IMR-90 (cell line): ENCODE measurements at regions not wholly inside any gene's neighbourhood (a gene's known extent, or its start where the extent isn't known, plus 50 kb on each side); places are given as distances from the start of the nearest gene placed in this dataset.

Source experiments
- ATAC-seq: fragments of 200-7000 bp; cut with Tn5 transposase; 2 replicates; pipeline ENCODE4 v1.9.1; 2020; ENCODE audit warnings: low read depth, mild to moderate bottlenecking, moderate library complexity
- BruUV-seq: library from RNA; stranded (reverse); fragments of 400-500 nt; replicated peaks from 2 replicates; lab custom pipeline; 2021; lab: Mats Ljungman, UMichigan
- CTCF ChIA-PET: fragments of 300-600 bp; formaldehyde crosslinking; extraction: SDS; loops from one replicate; lab custom pipeline; 2021; ENCODE audit warnings: antibody characterized with exemption; lab: Yijun Ruan, JAX
- POLR2A ChIA-PET: fragments of 300-600 bp; sonication (Branson Sonifier 250); formaldehyde crosslinking; loops from one replicate; lab custom pipeline; 2022; ENCODE audit warnings: antibody characterized with exemption; ENCODE audit not compliant: unreplicated experiment; lab: Charles Lee
- DNase-seq: peaks from one replicate; pipeline ENCODE4 v3.0.0; 2013
- H2AFZ ChIP-seq: replicated peaks from 2 replicates; pipeline ENCODE3; 2013; ENCODE audit warnings: low read length, mild to moderate bottlenecking; ENCODE audit not compliant: poor library complexity
- H2AK5ac ChIP-seq: 2 replicates; pipeline ENCODE4 v1.6.1; 2013; ENCODE audit warnings: low read depth, low read length, inconsistent platforms
- H2AK9ac ChIP-seq: replicated peaks from 2 replicates; pipeline ENCODE3; 2013; ENCODE audit warnings: mild to moderate bottlenecking, low read depth, low read length, moderate library complexity; ENCODE audit not compliant: poor library complexity
- H2BK120ac ChIP-seq: 2 replicates; pipeline ENCODE4 v1.6.1; 2013; ENCODE audit warnings: low read depth, low read length, inconsistent platforms
- H2BK15ac ChIP-seq: 3 replicates; pipeline ENCODE4 v1.6.1; 2013; ENCODE audit warnings: low read depth, low read length, inconsistent platforms
- H2BK20ac ChIP-seq: 2 replicates; pipeline ENCODE4 v1.6.1; 2013; ENCODE audit warnings: low read depth, mild to moderate bottlenecking, inconsistent platforms, low read length, moderate library complexity
- H2BK5ac ChIP-seq: 2 replicates; pipeline ENCODE4 v1.6.1; 2013; ENCODE audit warnings: mild to moderate bottlenecking, low read depth, low read length, inconsistent platforms; ENCODE audit not compliant: poor library complexity, severe bottlenecking
- H3K14ac ChIP-seq: replicated peaks from 2 replicates; pipeline ENCODE4 v1.6.1; 2013; ENCODE audit warnings: low read depth, low read length, inconsistent platforms
- H3K18ac ChIP-seq: 2 replicates; pipeline ENCODE4 v1.6.1; 2013; ENCODE audit warnings: low read depth, low read length, control low read depth
- H3K23ac ChIP-seq: 2 replicates; pipeline ENCODE4 v1.6.1; 2013; ENCODE audit warnings: low read depth, low read length, inconsistent platforms
- H3K27ac ChIP-seq: 2 replicates; pipeline ENCODE4 v1.5.1; 2013; ENCODE audit warnings: mild to moderate bottlenecking, control low read depth, low read length; ENCODE audit not compliant: insufficient read depth
- H3K27me3 ChIP-seq: 2 replicates; pipeline ENCODE4 v1.6.1; 2013; ENCODE audit warnings: low read length; ENCODE audit not compliant: control insufficient read depth, insufficient read depth
- H3K36me3 ChIP-seq: 2 replicates; pipeline ENCODE4 v1.6.1; 2013; ENCODE audit warnings: low read length, mixed read lengths; ENCODE audit not compliant: control insufficient read depth, insufficient read depth
- H3K4ac ChIP-seq: 2 replicates; pipeline ENCODE4 v1.6.1; 2013; ENCODE audit warnings: low read depth, low read length, inconsistent platforms
- H3K4me1 ChIP-seq: 2 replicates; pipeline ENCODE4 v1.6.1; 2013; ENCODE audit warnings: low read length, mixed read lengths; ENCODE audit not compliant: control insufficient read depth, insufficient read depth
- H3K4me2 ChIP-seq: 2 replicates; pipeline ENCODE4 v1.6.1; 2013; ENCODE audit warnings: low read depth, mild to moderate bottlenecking, control low read depth, low read length, moderate library complexity
- H3K4me3 ChIP-seq: 2 replicates; pipeline ENCODE4 v1.5.1; 2013; ENCODE audit warnings: low read depth, mild to moderate bottlenecking, control low read depth, low read length, moderate library complexity; ENCODE audit not compliant: insufficient read depth
- H3K56ac ChIP-seq: 2 replicates; pipeline ENCODE4 v1.6.1; 2013; ENCODE audit warnings: low read length, inconsistent platforms; ENCODE audit not compliant: insufficient read depth; ENCODE audit errors: extremely low read depth
- H3K79me1 ChIP-seq, 2 experiments: 2 replicates each; pipeline ENCODE4 v1.6.1; 2013; ENCODE audit warnings: low read length in 2 of 2, inconsistent platforms in 1 of 2, low read depth in 1 of 2
- H3K9ac ChIP-seq: 2 replicates; pipeline ENCODE4 v1.6.1; 2013; ENCODE audit warnings: low read depth, low read length, control low read depth
- H3K9me1 ChIP-seq: 2 replicates; pipeline ENCODE4 v1.6.1; 2013; ENCODE audit warnings: low read length, inconsistent platforms; ENCODE audit not compliant: insufficient read depth
- H3K9me3 ChIP-seq: 2 replicates; pipeline ENCODE4 v1.6.1; 2013; ENCODE audit warnings: low read length; ENCODE audit not compliant: control insufficient read depth, insufficient read depth
- H4K20me1 ChIP-seq: 2 replicates; pipeline ENCODE4 v1.6.1; 2013; ENCODE audit warnings: low read length, inconsistent platforms; ENCODE audit not compliant: insufficient read depth
- H4K5ac ChIP-seq: 2 replicates; pipeline ENCODE4 v1.6.1; 2013; ENCODE audit warnings: mild to moderate bottlenecking, low read depth, low read length, control low read depth
- H4K8ac ChIP-seq, 2 experiments: 2 replicates each; pipeline ENCODE4 v1.6.1; 2013; ENCODE audit warnings: low read depth in 2 of 2, low read length in 2 of 2, control low read depth in 1 of 2, inconsistent platforms in 1 of 2
- H4K91ac ChIP-seq: 2 replicates; pipeline ENCODE4 v1.6.1; 2013; ENCODE audit warnings: low read depth, low read length, inconsistent platforms; ENCODE audit not compliant: insufficient read depth
- MAZ ChIP-seq: IDR thresholded peaks from 2 replicates; pipeline ENCODE4 v1.6.1; 2012; ENCODE audit warnings: low read depth, mild to moderate bottlenecking, low read length, improper control_type of control experiment, moderate library complexity, borderline replicate concordance
- MXI1 ChIP-seq: IDR thresholded peaks from 2 replicates; pipeline ENCODE4 v1.6.1; 2012; ENCODE audit warnings: low read depth, mild to moderate bottlenecking, low read length, moderate library complexity, borderline replicate concordance
- RAD21 ChIP-seq: IDR thresholded peaks from 2 replicates; pipeline ENCODE4 v1.6.1; 2012; ENCODE audit warnings: low read length, improper control_type of control experiment
- WGBS, 2 experiments: methylation state at CpG; one replicate each; pipeline versions ENCODE4 v1.1.5 to v1.1.7; 2013; ENCODE audit warnings: missing lambda C conversion rate in 2 of 2; ENCODE audit not compliant: insufficient read length in 1 of 2; ENCODE audit errors: extremely low coverage in 2 of 2; 5-methylcytosine and 5-hydroxymethylcytosine counted together
- dilution Hi-C: fragments of 300-500 bp; cut with HindIII; formaldehyde crosslinking; loops from one replicate; pipeline ENCODE4 v1.14.3; 2018; ENCODE audit warnings: low sequenced_read_pairs; ENCODE audit not compliant: unreplicated experiment
- in situ Hi-C: fragments of 300-500 bp; cut with MboI; formaldehyde crosslinking; loops from 3 replicates; pipeline ENCODE4 v1.14.3; 2019; ENCODE audit warnings: low sequenced_read_pairs, inconsistent platforms, mixed read lengths
- intact Hi-C: fragments of 100-400 bp; cut with micrococcal nuclease; formaldehyde crosslinking; loops from 2 replicates; pipeline ENCODE4 v1.10.0; 2022

- H3K14ac ChIP-seq = no peak overlapping the region
- H3K4ac ChIP-seq = no peak overlapping the region
- no peak overlapping the region for H2BK5ac ChIP-seq
- WGBS, 2 experiments = no CpG with 5 or more reads among the region's 3 CpGs
- H3K9me1 ChIP-seq = no peaks in the 10 kb centered on the region
- intact Hi-C loops (no loop called here), dilution Hi-C loops (no loop called here), in situ Hi-C loops (no loop called here)
- no peak overlapping the region for H3K4me3 ChIP-seq
- H2BK20ac ChIP-seq = no peak overlapping the region
- no peak overlapping the region for H3K56ac ChIP-seq
- no peak for DNase-seq
- H3K4me1 ChIP-seq = no peaks in the 10 kb centered on the region
- no peak overlapping the region for H2BK15ac ChIP-seq
- no peak overlapping the region for H2AFZ ChIP-seq
- TF ChIP-seq MAZ (no peak), MXI1 (no peak), RAD21 (no peak)
- no peak overlapping the region for H4K91ac ChIP-seq
- no peaks in the 10 kb centered on the region; the same call in 1 of the 2 replicates for H3K27me3 ChIP-seq
- POLR2A ChIA-PET = no interaction called here
- no peaks in the 10 kb centered on the region for H3K79me1 ChIP-seq
- no peak for ATAC-seq
- no peak overlapping the region for H3K23ac ChIP-seq
- H3K9ac ChIP-seq = no peak overlapping the region
- no TSS peak for BruUV-seq
- no peak overlapping the region for H2BK120ac ChIP-seq
- no peak overlapping the region for H4K5ac ChIP-seq
- CTCF ChIA-PET = no interaction called here
- H3K9me3 ChIP-seq = no peaks in the 10 kb centered on the region
- no peak overlapping the region for H3K4me2 ChIP-seq
- H2AK5ac ChIP-seq = no peak overlapping the region
- no peak overlapping the region for H2AK9ac ChIP-seq
- no peak overlapping the region for H3K27ac ChIP-seq
- no peaks in the 10 kb centered on the region for H3K36me3 ChIP-seq
- no peak overlapping the region for H3K18ac ChIP-seq
- no peak overlapping the region for H4K8ac ChIP-seq
- no peaks in the 10 kb centered on the region for H4K20me1 ChIP-seq
These were observed 64.5 kb upstream of the SCEL start for GRCh38 chr13:77470986-77471385.
